ENCODE measurements at regions not wholly inside any gene's neighbourhood (a gene's known extent, or its start where the extent isn't known, plus 50 kb on each side); places are given as distances from the start of the nearest gene placed in this dataset.
A peak's percentile ranks its signal among the peaks of the same experiment; 100 is the strongest.

DNA sequence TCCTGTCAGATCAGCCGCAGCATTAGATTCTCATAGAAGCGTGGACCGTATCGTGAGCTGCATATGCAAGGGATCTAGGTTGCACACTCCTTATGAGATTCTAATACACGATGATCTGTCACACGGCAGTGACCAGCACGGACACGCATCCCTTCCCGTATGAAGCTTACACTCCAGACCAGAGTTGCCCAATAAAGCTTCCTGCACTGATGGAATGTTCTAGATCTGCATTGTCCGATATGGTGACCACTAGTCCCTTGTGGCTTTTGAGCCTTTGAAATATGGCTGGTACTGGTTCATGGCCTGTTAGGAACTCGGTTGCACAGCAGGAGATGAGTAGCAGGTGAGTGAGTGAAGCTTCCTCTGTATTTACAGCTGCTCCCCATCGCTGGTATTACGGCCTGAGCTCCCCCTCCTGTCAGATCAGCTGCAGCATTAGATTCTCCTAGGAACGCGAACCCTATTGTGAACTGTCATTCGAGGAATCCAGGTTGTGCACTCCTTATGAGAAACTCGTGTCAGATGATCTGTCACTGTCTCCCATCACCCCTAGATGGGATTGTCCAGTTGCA lies 49.8 kb upstream of the ZCCHC14 start:
- TF ChIP-seq CTCF (IDR thresholded peaks at IDR 0.05; ENCODE audit: control extremely low read depth, extremely low read depth) = no peak
- Histone ChIP-seq H3K27me3 (ENCODE audit: control insufficient read depth in 3 of 3, insufficient read depth in 3 of 3, low read length in 2 of 3) (peaks cover 0 to 5% (median 0%) of the 10 kb centered on the region in 3 donors), H3K36me3 (ENCODE audit: control insufficient read depth in 4 of 4, insufficient read depth in 4 of 4, low read length in 4 of 4) (no peaks in the 10 kb centered on the region), H3K9me3 (ENCODE audit: control insufficient read depth in 4 of 4, insufficient read depth in 3 of 4, low read length in 3 of 4) (peaks cover 0 to 6% (median 2%) of the 10 kb centered on the region in 4 donors), H3K4me1 (ENCODE audit: control insufficient read depth in 5 of 5, insufficient read depth in 5 of 5, low read length in 5 of 5) (peaks cover 0 to 10% (median under 1%) of the 10 kb centered on the region in 5 donors), H3K9ac (ENCODE audit: insufficient read depth in 1 of 2, low read length in 2 of 2) (no peak overlapping the region), H3K27ac (ENCODE audit: low read depth in 1 of 2, low read length in 1 of 2) (no peak overlapping the region), H3K4me3 (no peak overlapping the region)
- ATAC-seq (ENCODE audit: insufficient read depth, low FRiP score) (no peak), DNase-seq (peak in 1 of 3 donors; percentile 6)
- 82 to 85% methylated on average over 17 of the region's 17 CpGs for WGBS, 2 donors
